ENCODE measurements at regions not wholly inside any gene's neighbourhood (a gene's known extent, or its start where the extent isn't known, plus 50 kb on each side); places are given as distances from the start of the nearest gene placed in this dataset.

- no peak overlapping the region for H3K4me3 Mint-ChIP-seq
- no peaks in the 10 kb centered on the region for H3K36me3 ChIP-seq (ENCODE audit: insufficient read depth)
- H3K4me1 ChIP-seq (ENCODE audit: insufficient read depth), result no peaks in the 10 kb centered on the region
- H3K27me3 ChIP-seq (ENCODE audit: insufficient read depth), result no peaks in the 10 kb centered on the region
- peaks cover 40% of the 10 kb centered on the region for H3K9me3 Mint-ChIP-seq
- H3K4me2 ChIP-seq, result no peak overlapping the region
- no peaks in the 10 kb centered on the region for H3K79me2 ChIP-seq (replicated peaks; ENCODE audit: insufficient read depth)
- H3F3A ChIP-seq (replicated peaks; ENCODE audit: low read depth), result no peaks in the 10 kb centered on the region
- no peak overlapping the region for H2AFZ ChIP-seq
- H3K27me3 Mint-ChIP-seq (ENCODE audit: insufficient read depth, low read depth, poor library complexity), result peaks cover 5% of the 10 kb centered on the region
- H4K20me1 ChIP-seq (replicated peaks; ENCODE audit: insufficient read depth), result no peaks in the 10 kb centered on the region
- H3K4me3 ChIP-seq, result no peak overlapping the region
- H3K27ac ChIP-seq (ENCODE audit: low read depth), result no peak overlapping the region
- H3K4me1 Mint-ChIP-seq, result no peaks in the 10 kb centered on the region
- no peak for TF ChIP-seq EZH2phosphoT487 (IDR thresholded peaks at IDR 0.05; ENCODE audit: unreplicated experiment)
- TF ChIP-seq CREB1 (CRISPR knock-in tag; IDR thresholded peaks at IDR 0.05; ENCODE audit: low read depth), result no peak
- no peak for TF ChIP-seq STAT1 (IDR thresholded peaks at IDR 0.05; ENCODE audit: unreplicated experiment)
- TF ChIP-seq EZH2 (IDR thresholded peaks at IDR 0.05; ENCODE audit: low read depth, unreplicated experiment), result no peak
- TF ChIP-seq CTCF (conservative IDR thresholded peaks at IDR 0.05; ENCODE audit: low read depth in 2 of 2), result no peak
- no peak for TF ChIP-seq POLR2AphosphoS5 (IDR thresholded peaks at IDR 0.05; ENCODE audit: low read depth)
- TF ChIP-seq NANOG (IDR thresholded peaks at IDR 0.05; ENCODE audit: borderline replicate concordance), result no peak
- no peak for TF ChIP-seq ZNF331 (CRISPR knock-in tag; IDR thresholded peaks at IDR 0.05; ENCODE audit: low read depth)
- no peak for TF ChIP-seq ZNF462 (CRISPR knock-in tag; IDR thresholded peaks at IDR 0.05)
- no peak for TF ChIP-seq ZNF114 (CRISPR knock-in tag; IDR thresholded peaks at IDR 0.05)
- no peak for TF ChIP-seq REST (IDR thresholded peaks at IDR 0.05; ENCODE audit: unreplicated experiment)
- no peak for TF ChIP-seq ETS1 (IDR thresholded peaks at IDR 0.05)
- TF ChIP-seq JUNB (IDR thresholded peaks at IDR 0.05; ENCODE audit: unreplicated experiment), result no peak
- H3K27ac Mint-ChIP-seq, result no peak overlapping the region
- ATAC-seq (no peak), DNase-seq (ENCODE audit: low spot score) (no peak)
- H3K9me2 ChIP-seq (ENCODE audit: insufficient read depth), result no peaks in the 10 kb centered on the region
- peaks cover 14% of the 10 kb centered on the region for H3K36me3 Mint-ChIP-seq (ENCODE audit: low read depth)
Observed at GRCh38 chr2:239854596-239854995, 170.5 kb downstream of the NDUFA10 start.
